ENCODE measurements at regions not wholly inside any gene's neighbourhood (a gene's known extent, or its start where the extent isn't known, plus 50 kb on each side); places are given as distances from the start of the nearest gene placed in this dataset.

DNA sequence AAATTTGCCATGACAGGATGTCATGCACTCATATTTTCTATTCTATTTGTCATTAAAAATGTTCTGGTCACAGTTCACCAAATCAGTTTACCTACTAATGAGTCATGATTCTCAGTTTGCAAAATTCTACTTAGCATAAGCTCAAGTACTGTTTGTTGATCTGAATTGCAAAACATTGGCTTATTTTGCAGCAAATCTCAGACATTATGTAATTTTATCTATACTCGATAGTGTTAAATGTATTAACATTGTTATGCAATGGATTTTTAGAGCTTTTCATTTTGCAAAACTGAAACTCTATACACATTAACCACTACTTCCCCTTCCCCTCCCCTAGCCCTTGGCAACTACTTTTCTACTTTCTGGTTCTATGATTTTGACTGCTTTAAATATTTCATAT, 213.8 kb upstream of the ZFP64 start:
- peaks cover under 1% of the 10 kb centered on the region; the same call in 1 of the 2 replicates for H3K27me3 ChIP-seq (ENCODE audit: control insufficient read depth, insufficient read depth, low read length)
- H4K8ac ChIP-seq (ENCODE audit: low read depth in 2 of 2, low read length in 2 of 2): no peak overlapping the region
- H3K23ac ChIP-seq (ENCODE audit: low read depth, low read length): no peak overlapping the region
- H2BK20ac ChIP-seq (ENCODE audit: low read depth, low read length): no peak overlapping the region
- no peaks in the 10 kb centered on the region for H3K79me1 ChIP-seq (ENCODE audit: low read depth in 1 of 2, low read length in 2 of 2)
- H2BK5ac ChIP-seq (ENCODE audit: low read depth, low read length, poor library complexity, severe bottlenecking): no peak overlapping the region
- ATAC-seq (ENCODE audit: low read depth): no peak
- intact Hi-C loops (cut with micrococcal nuclease) (no loop called here), dilution Hi-C loops (cut with HindIII; ENCODE audit: low sequenced_read_pairs, unreplicated experiment) (no loop called here), in situ Hi-C loops (cut with MboI; ENCODE audit: low sequenced_read_pairs) (no loop called here)
- H2AK9ac ChIP-seq (replicated peaks; ENCODE audit: low read depth, low read length, poor library complexity): no peak overlapping the region
- no peaks in the 10 kb centered on the region for H3K36me3 ChIP-seq (ENCODE audit: control insufficient read depth, insufficient read depth, low read length)
- ChIA-PET CTCF (no interaction called here), POLR2A (ENCODE audit: unreplicated experiment) (no interaction called here)
- no peaks in the 10 kb centered on the region for H3K9me1 ChIP-seq (ENCODE audit: insufficient read depth, low read length)
- no peak overlapping the region for H2BK15ac ChIP-seq (ENCODE audit: low read depth, low read length)
- no peak overlapping the region for H3K9ac ChIP-seq (ENCODE audit: low read depth, low read length)
- no peak overlapping the region for H3K18ac ChIP-seq (ENCODE audit: low read depth, low read length)
- no peak overlapping the region for H2BK120ac ChIP-seq (ENCODE audit: low read depth, low read length)
- BruUV-seq (replicated peaks): no TSS peak
- no CpG with 5 or more reads among the region's 1 CpG for WGBS, 2 experiments (ENCODE audit: extremely low coverage in 2 of 2, insufficient read length in 1 of 2)
- H3K27ac ChIP-seq (ENCODE audit: insufficient read depth, low read length): no peak overlapping the region
- TF ChIP-seq, protein P1, sequence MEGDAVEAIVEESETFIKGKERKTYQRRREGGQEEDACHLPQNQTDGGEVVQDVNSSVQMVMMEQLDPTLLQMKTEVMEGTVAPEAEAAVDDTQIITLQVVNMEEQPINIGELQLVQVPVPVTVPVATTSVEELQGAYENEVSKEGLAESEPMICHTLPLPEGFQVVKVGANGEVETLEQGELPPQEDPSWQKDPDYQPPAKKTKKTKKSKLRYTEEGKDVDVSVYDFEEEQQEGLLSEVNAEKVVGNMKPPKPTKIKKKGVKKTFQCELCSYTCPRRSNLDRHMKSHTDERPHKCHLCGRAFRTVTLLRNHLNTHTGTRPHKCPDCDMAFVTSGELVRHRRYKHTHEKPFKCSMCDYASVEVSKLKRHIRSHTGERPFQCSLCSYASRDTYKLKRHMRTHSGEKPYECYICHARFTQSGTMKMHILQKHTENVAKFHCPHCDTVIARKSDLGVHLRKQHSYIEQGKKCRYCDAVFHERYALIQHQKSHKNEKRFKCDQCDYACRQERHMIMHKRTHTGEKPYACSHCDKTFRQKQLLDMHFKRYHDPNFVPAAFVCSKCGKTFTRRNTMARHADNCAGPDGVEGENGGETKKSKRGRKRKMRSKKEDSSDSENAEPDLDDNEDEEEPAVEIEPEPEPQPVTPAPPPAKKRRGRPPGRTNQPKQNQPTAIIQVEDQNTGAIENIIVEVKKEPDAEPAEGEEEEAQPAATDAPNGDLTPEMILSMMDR (conservative IDR thresholded peaks at IDR 0.05; ENCODE audit: low read depth, low read length): no peak
- TF ChIP-seq SMC3 (IDR thresholded peaks at IDR 0.05; ENCODE audit: low read depth, low read length) (no peak), MAFK (IDR thresholded peaks at IDR 0.05; ENCODE audit: low read depth, low read length) (no peak), POLR2A (IDR thresholded peaks at IDR 0.05; ENCODE audit: low read depth, low read length) (no peak), FOS (IDR thresholded peaks at IDR 0.05; ENCODE audit: low read depth, low read length) (no peak), RCOR1 (IDR thresholded peaks at IDR 0.05; ENCODE audit: insufficient replicate concordance, low read length) (no peak), MXI1 (IDR thresholded peaks at IDR 0.05; ENCODE audit: borderline replicate concordance, low read depth, low read length) (no peak), CHD1 (IDR thresholded peaks at IDR 0.05; ENCODE audit: low read depth, low read length) (no peak), RFX5 (IDR thresholded peaks at IDR 0.05; ENCODE audit: low read depth, low read length) (no peak), RAD21 (IDR thresholded peaks at IDR 0.05; ENCODE audit: low read length) (no peak), NFE2L2 (IDR thresholded peaks at IDR 0.05; ENCODE audit: low read depth, low read length) (no peak), BHLHE40 (IDR thresholded peaks at IDR 0.05; ENCODE audit: low read depth, low read length) (no peak), CEBPB (IDR thresholded peaks at IDR 0.05; ENCODE audit: low read depth, low read length) (no peak), MAZ (IDR thresholded peaks at IDR 0.05; ENCODE audit: borderline replicate concordance, low read depth, low read length) (no peak)
- TF ChIP-seq, protein P2, sequence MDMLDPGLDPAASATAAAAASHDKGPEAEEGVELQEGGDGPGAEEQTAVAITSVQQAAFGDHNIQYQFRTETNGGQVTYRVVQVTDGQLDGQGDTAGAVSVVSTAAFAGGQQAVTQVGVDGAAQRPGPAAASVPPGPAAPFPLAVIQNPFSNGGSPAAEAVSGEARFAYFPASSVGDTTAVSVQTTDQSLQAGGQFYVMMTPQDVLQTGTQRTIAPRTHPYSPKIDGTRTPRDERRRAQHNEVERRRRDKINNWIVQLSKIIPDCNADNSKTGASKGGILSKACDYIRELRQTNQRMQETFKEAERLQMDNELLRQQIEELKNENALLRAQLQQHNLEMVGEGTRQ (IDR thresholded peaks at IDR 0.05; ENCODE audit: low read depth, low read length): no peak
- TF ChIP-seq, protein P3, sequence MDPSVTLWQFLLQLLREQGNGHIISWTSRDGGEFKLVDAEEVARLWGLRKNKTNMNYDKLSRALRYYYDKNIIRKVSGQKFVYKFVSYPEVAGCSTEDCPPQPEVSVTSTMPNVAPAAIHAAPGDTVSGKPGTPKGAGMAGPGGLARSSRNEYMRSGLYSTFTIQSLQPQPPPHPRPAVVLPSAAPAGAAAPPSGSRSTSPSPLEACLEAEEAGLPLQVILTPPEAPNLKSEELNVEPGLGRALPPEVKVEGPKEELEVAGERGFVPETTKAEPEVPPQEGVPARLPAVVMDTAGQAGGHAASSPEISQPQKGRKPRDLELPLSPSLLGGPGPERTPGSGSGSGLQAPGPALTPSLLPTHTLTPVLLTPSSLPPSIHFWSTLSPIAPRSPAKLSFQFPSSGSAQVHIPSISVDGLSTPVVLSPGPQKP (IDR thresholded peaks at IDR 0.05; ENCODE audit: borderline replicate concordance, low read depth, low read length): no peak
- no peak overlapping the region for H2AFZ ChIP-seq (replicated peaks; ENCODE audit: low read length, poor library complexity)
- H2AK5ac ChIP-seq (ENCODE audit: low read depth, low read length): no peak overlapping the region
- no peak overlapping the region for H4K5ac ChIP-seq (ENCODE audit: low read depth, low read length)
- no peak for DNase-seq
- 0 out of 2 replicates have a peak, but pooled peaks cover 2% of the 10 kb centered on the region for H3K4me1 ChIP-seq (ENCODE audit: control insufficient read depth, insufficient read depth, low read length)
- H4K91ac ChIP-seq (ENCODE audit: insufficient read depth, low read depth, low read length): no peak overlapping the region
- no peak overlapping the region for H3K4me2 ChIP-seq (ENCODE audit: low read depth, low read length)
- H3K14ac ChIP-seq (replicated peaks; ENCODE audit: low read depth, low read length): no peak overlapping the region
- no peak overlapping the region for H3K56ac ChIP-seq (ENCODE audit: extremely low read depth, insufficient read depth, low read length)
- H3K9me3 ChIP-seq (ENCODE audit: control insufficient read depth, insufficient read depth, low read length): no peaks in the 10 kb centered on the region
- H4K20me1 ChIP-seq (ENCODE audit: insufficient read depth, low read length): no peaks in the 10 kb centered on the region
- H3K4me3 ChIP-seq (ENCODE audit: insufficient read depth, low read depth, low read length): no peak overlapping the region
- H3K4ac ChIP-seq (ENCODE audit: low read depth, low read length): no peak overlapping the region

Data from IMR-90 (cell line).